KMS-11 (cell line): ENCODE measurements at regions not wholly inside any gene's neighbourhood (a gene's known extent, or its start where the extent isn't known, plus 50 kb on each side); places are given as distances from the start of the nearest gene placed in this dataset.

Source experiments
- H2AFZ ChIP-seq: fragments of 200-600 bp; sonication (generic); 2 replicates; pipeline ENCODE4 v1.6.1; 2016; ENCODE audit warnings: antibody characterized with exemption, mixed run types, low read depth
- H3K27ac ChIP-seq: fragments of 200-600 bp; sonication (generic); 2 replicates; pipeline ENCODE4 v1.6.1; 2016; ENCODE audit warnings: mild to moderate bottlenecking, mixed run types
- H3K27me3 ChIP-seq: fragments of 200-600 bp; sonication (generic); 2 replicates; pipeline ENCODE4 v1.6.1; 2017; ENCODE audit warnings: mild to moderate bottlenecking, low read depth, mixed run types, moderate library complexity; ENCODE audit not compliant: insufficient read depth
- H3K36me3 ChIP-seq: fragments of 200-600 bp; sonication (generic); 2 replicates; pipeline ENCODE4 v1.6.1; 2017; ENCODE audit warnings: mild to moderate bottlenecking, mixed run types; ENCODE audit not compliant: insufficient read depth
- H3K4me1 ChIP-seq: fragments of 200-600 bp; sonication (generic); 2 replicates; pipeline ENCODE4 v1.6.1; 2016; ENCODE audit warnings: mild to moderate bottlenecking, low read depth, mixed run types; ENCODE audit not compliant: poor library complexity, severe bottlenecking
- H3K4me2 ChIP-seq: fragments of 200-600 bp; sonication (generic); 2 replicates; pipeline ENCODE4 v1.7.0; 2016; ENCODE audit warnings: mild to moderate bottlenecking, mixed run types
- H3K4me3 ChIP-seq: fragments of 200-600 bp; sonication (generic); IDR thresholded peaks from 2 replicates; pipeline ENCODE4 v1.6.1; 2017; ENCODE audit warnings: low read depth, low read length, mixed read lengths; ENCODE audit not compliant: insufficient read depth
- H3K79me2 ChIP-seq: fragments of 200-600 bp; sonication (generic); 2 replicates; pipeline ENCODE4 v1.6.1; 2016; ENCODE audit warnings: low read depth, mixed run types; ENCODE audit not compliant: insufficient read depth
- H3K9ac ChIP-seq: fragments of 200-600 bp; sonication (generic); 2 replicates; pipeline ENCODE4 v1.6.1; 2016; ENCODE audit warnings: mild to moderate bottlenecking, mixed run types
- H4K20me1 ChIP-seq: fragments of 200-600 bp; sonication (generic); 2 replicates; pipeline ENCODE4 v1.6.1; 2016; ENCODE audit warnings: mild to moderate bottlenecking, mixed run types; ENCODE audit not compliant: insufficient read depth
- TF ChIP-seq, protein P1 (sequence below): fragments of 200-600 bp; sonication (generic); conservative IDR thresholded peaks from 2 replicates; pipeline ENCODE4 v1.6.1; 2017; ENCODE audit warnings: low read depth, mild to moderate bottlenecking, antibody characterized with exemption, low read length, moderate library complexity, mixed read lengths

DNA sequence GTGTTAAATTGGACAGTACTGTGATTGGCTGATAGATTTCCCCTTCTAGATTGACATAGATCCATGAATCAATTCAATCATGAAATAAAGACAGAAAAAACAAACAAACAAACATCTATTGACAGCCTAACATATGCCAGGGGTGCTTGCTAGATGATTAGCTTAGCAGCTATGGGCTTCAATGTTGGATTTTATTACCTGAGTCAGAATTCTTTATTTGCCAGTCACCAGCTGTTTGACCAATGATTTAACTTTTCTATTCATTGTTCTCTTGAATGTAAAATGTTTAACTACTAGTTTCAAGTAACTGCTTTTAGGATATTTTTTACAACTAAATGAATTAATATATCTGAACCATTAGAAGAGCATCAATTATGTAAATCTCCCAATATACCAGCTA, 901.3 kb upstream of the CITED2 start:
- H3K27ac ChIP-seq, result no peak overlapping the region
- H3K36me3 ChIP-seq, result no peaks in the 10 kb centered on the region
- H3K9ac ChIP-seq, result no peak overlapping the region
- no peak overlapping the region for H2AFZ ChIP-seq
- H3K4me2 ChIP-seq, result no peak overlapping the region
- TF ChIP-seq, protein P1, sequence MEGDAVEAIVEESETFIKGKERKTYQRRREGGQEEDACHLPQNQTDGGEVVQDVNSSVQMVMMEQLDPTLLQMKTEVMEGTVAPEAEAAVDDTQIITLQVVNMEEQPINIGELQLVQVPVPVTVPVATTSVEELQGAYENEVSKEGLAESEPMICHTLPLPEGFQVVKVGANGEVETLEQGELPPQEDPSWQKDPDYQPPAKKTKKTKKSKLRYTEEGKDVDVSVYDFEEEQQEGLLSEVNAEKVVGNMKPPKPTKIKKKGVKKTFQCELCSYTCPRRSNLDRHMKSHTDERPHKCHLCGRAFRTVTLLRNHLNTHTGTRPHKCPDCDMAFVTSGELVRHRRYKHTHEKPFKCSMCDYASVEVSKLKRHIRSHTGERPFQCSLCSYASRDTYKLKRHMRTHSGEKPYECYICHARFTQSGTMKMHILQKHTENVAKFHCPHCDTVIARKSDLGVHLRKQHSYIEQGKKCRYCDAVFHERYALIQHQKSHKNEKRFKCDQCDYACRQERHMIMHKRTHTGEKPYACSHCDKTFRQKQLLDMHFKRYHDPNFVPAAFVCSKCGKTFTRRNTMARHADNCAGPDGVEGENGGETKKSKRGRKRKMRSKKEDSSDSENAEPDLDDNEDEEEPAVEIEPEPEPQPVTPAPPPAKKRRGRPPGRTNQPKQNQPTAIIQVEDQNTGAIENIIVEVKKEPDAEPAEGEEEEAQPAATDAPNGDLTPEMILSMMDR, result no peak
- no peak overlapping the region for H3K4me3 ChIP-seq
- no peaks in the 10 kb centered on the region for H3K4me1 ChIP-seq
- no peaks in the 10 kb centered on the region for H4K20me1 ChIP-seq
- H3K27me3 ChIP-seq, result no peaks in the 10 kb centered on the region
- no peaks in the 10 kb centered on the region for H3K79me2 ChIP-seq

DNA sequence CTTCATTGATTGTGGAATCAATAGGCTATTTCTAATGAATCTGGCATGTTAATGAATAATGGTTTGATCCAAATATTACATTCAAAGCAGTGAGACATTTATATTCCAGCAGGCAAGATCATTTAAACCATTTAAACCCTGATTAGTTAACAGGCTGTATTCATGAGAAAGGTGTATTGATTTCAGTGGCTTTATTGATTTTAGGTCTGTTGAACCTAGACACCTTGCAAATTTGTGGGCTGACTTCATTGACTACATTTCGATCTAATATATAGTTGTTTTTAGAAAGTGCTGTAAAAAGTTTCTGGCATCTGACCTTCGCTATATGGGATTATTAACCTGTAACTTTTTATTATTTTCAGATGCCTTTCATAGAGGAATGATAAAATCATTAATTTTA, 900.1 kb upstream of the CITED2 start:
- no peak overlapping the region for H3K27ac ChIP-seq
- no peak overlapping the region for H2AFZ ChIP-seq
- TF ChIP-seq, protein P1, result no peak
- H3K4me2 ChIP-seq, result no peak overlapping the region
- no peaks in the 10 kb centered on the region for H3K79me2 ChIP-seq
- no peaks in the 10 kb centered on the region for H4K20me1 ChIP-seq
- H3K27me3 ChIP-seq, result no peaks in the 10 kb centered on the region
- no peaks in the 10 kb centered on the region for H3K36me3 ChIP-seq
- H3K9ac ChIP-seq, result no peak overlapping the region
- H3K4me1 ChIP-seq, result no peaks in the 10 kb centered on the region
- H3K4me3 ChIP-seq, result no peak overlapping the region

DNA sequence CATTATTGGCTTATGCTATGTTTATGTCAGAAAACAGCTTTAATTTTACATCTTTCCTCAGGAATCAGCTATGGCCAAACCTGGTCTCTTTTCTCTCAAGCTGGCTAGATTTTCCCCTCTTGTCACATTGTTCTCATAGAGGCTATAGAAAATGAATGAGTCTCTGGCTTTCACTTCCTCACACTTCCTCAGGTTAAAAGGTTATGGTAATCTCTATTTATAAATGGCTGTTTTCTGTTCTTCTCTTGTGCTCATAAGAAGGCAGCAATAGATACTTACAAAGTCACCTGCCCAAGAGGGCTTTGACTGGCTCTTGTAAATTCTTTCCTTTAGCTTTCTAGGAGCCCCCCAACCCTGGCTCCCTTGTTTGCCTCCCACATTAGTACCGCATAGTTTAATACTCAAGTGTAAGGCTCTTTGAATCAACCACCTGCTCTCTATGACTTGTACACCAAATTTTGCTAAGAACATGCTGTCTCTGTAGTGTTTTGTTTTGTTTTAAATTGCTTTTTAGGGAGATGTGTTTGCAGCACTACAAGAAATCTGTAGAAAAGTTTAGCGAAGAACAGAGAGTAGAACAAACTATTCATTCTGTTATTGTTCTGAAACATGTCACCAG, 897.4 kb upstream of the CITED2 start:
- Histone ChIP-seq H3K36me3 (no peaks in the 10 kb centered on the region), H4K20me1 (no peaks in the 10 kb centered on the region), H2AFZ (no peak overlapping the region), H3K4me2 (no peak overlapping the region), H3K9ac (no peak overlapping the region), H3K4me1 (no peaks in the 10 kb centered on the region), H3K27me3 (no peaks in the 10 kb centered on the region), H3K4me3 (no peak overlapping the region), H3K27ac (no peak overlapping the region), H3K79me2 (no peaks in the 10 kb centered on the region)
- TF ChIP-seq, protein P1, result no peak

DNA sequence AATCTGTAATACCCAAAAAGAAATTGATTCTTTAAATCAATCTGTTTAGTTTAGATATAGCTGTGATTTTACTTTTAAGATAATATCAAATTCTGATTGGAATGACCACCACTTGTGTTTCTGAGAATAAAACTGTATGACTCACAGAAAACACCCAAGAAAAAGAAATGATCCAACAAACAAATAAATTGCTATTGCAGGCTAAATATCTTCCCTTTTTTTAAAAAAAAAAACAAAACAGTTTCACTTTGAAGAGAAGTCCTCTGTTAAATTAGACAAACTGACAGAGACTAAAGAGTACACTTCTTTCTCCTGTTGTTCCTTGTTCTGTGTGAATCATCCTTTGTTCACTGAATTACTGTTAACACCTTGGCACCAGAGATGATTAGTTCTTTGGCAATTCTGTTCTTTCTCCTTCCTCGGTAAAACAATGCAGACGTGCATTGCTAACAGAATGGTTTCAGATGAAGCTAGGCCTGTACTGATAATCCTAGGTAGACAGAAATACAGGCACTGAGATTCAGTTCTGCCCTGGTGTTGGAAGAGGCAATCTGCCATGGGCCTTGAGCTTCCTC, 895.2 kb upstream of the CITED2 start:
- Histone ChIP-seq H3K9ac (no peak overlapping the region), H3K36me3 (no peaks in the 10 kb centered on the region), H3K4me2 (no peak overlapping the region), H3K27ac (no peak overlapping the region), H2AFZ (no peak overlapping the region), H3K4me1 (no peaks in the 10 kb centered on the region), H4K20me1 (no peaks in the 10 kb centered on the region), H3K4me3 (no peak overlapping the region), H3K27me3 (no peaks in the 10 kb centered on the region), H3K79me2 (no peaks in the 10 kb centered on the region)
- TF ChIP-seq, protein P1, result no peak
